NCI-H1105 treated with DMSO at 0.1 percent for 48 hours (cell line): ENCODE measurements at regions not wholly inside any gene's neighbourhood (a gene's known extent, or its start where the extent isn't known, plus 50 kb on each side); places are given as distances from the start of the nearest gene placed in this dataset.
"Not testable (repeated sequence)": the region's sequence is repeated elsewhere in the genome, so short reads cannot be mapped to it uniquely, and the experiment has no call there.

ENCODE experiments used
- DNase-seq: peaks from one replicate; lab custom pipeline; 2025; lab: John Stamatoyannopoulos, UW

DNA sequence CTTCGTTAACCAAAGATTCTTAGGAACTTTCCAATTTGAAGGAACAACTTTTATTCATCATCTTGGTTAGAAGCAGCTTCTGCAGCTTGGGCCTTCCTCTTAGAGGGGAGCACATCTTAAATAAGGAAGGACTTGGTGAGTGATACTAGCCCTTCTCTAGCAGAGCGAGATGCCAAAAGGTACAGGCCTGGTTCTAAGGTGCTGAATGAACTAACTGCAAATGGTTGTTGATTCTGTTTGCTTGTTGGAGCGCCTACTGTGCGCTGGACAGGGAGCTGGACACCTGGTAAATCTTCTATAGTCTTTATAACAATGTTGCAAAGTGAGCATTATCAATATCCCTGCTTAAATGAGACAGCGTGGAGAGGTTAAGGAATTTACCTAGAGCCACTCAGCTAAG, 127.1 kb downstream of the MYCN start:
- DNase-seq: no peak

- DNase-seq: no peak
These were observed 126.7 kb downstream of the MYCN start for GRCh38 chr2:16067037-16067406.

DNA sequence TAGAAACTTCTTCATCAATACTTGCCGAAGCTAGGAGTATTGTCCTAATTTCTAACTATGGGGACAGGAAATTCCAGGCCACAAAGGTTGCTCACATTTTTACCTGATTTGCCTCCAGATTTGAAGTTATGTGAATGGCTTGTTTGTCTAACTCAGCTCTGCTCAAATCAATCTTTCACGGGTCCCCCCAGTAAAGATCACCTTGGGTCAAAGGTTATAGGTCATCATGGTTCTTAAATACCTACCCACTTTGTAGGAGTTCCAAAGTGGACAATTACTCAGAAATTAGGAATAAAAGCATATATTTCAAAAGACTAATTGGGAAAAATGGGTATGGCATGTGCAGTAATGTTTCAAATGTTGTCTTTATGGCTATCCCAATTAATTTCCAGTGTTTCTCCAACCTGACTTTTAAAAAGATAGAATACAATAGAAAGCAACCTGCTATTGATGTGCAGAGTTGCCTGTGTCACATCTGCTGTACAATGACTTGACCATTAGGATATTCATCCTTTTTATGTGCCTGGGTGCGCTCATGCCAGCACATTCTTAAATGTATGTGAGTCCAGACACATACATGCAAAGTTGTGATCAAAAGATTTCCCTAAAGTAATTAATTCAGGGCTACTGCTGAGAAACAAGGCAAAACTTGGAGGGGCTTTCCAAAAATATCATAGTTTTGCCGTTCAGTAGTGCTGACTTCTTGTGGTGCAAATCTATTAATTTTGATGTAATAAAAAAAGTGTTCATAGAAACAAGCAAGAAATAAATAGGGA, 126.1 kb downstream of the MYCN start:
- DNase-seq: no peak

- DNase-seq: not testable (repeated sequence)
These were observed 125.1 kb downstream of the MYCN start for GRCh38 chr2:16065272-16066069.

DNA sequence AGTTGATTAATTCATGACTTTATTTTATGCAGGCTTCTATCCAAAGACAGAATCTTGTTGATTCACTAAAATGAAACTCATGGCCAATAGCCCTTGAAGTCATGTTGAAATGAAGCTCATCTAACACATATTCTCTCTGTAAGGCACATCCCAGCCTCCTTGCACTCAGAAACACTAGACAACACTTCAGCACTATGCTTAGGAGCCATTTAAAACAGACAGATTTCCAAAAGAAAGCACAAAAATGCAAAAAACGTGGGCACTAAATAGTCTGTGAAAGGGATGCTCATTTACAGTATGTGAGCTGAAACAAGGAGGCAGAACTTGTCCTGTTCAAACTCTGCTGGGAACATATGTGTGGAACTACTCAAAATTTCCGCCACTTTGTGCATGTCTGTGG, 124.4 kb downstream of the MYCN start:
- DNase-seq: no peak

DNA sequence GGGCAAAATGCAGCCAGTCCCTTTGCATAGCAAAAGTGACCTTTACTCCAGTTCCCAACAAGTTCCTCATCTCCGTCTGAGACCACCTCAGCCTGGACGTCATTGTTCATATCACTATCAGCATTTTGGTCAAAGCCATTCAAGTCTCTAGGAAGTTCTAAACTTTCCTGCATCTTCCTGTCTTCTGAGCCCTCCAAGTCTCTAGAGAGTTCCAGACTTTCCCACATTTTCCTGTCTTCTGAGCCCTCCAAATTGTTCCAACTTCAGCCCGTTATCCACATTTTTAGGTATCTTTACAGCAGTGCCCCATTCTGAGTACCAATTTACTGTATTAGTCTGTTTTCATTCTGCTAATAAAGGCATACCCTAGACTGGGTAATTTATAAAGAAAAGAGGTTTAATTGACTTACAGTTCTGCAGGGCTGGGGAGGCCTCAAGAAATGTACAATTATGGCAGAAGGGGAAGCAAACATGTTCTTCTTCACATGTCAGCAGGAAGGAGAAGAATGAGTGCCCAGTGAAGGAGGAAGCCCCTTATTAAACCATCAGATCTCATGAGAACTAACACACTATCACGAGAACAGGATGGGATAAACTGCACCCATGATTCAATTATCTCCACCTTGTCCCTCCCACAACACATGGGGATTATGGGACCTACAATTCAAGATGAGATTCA, 123.7 kb downstream of the MYCN start:
- no peak for DNase-seq

- DNase-seq: no peak
These were observed 123.0 kb downstream of the MYCN start for GRCh38 chr2:16063251-16063850.

GRCh38 chr2:16062471-16063250, 122.3 kb downstream of the MYCN start:
- no peak for DNase-seq

DNA sequence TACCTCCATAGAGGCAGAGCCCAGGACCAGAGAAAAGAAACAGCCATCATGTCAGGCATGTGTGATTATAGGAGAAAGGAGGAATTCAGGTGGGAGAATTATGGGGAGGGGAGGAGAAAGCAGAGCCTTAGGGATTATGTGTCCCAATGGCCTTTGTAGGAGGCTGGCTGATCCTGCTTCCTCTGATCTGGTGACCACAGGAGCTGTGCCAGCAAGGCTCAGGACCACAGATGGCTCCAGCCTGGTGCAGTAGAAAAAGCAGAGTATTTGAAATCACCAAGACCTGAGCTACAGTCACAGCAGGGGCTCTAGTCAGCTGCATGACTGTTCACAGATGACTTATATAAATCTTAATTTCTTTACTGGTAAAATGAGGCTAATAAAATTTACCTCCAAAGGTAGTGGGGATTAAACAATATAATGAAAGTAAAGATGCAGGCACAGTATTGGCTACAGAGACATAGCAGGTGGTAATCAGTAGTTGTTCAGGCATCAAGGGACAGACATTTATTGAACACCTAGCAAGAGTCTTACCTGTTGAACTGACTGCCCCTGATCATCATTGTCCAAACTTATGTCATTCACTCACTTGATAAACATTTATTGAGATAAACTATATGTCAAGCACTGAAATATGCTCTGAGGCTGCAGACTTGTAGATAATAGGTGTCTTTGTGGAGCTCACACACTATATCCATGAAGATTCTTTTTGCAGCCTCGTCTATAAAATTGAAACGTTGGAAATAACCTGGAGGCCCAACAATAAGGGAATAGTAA, 121.3 kb downstream of the MYCN start:
- no peak for DNase-seq

DNA sequence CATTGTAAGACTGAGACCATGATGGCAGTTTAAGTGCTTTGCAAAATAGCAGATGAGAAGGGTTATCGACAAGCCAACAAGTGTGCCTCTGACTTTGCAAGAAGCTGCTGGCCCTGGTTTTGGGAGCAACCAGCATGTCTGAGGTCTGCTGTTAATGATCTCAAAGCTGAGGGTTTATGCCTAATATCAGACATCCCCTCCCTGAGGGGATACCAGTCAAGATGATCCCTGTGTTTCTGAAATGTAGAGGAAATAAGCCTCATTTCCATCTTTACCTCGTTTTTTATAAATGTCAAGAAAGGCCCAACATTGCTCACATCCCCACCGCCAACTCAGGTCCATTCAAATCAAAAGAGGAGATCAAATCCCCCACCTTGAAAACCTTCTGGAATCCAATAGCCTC, 120.6 kb downstream of the MYCN start:
- no peak for DNase-seq

DNA sequence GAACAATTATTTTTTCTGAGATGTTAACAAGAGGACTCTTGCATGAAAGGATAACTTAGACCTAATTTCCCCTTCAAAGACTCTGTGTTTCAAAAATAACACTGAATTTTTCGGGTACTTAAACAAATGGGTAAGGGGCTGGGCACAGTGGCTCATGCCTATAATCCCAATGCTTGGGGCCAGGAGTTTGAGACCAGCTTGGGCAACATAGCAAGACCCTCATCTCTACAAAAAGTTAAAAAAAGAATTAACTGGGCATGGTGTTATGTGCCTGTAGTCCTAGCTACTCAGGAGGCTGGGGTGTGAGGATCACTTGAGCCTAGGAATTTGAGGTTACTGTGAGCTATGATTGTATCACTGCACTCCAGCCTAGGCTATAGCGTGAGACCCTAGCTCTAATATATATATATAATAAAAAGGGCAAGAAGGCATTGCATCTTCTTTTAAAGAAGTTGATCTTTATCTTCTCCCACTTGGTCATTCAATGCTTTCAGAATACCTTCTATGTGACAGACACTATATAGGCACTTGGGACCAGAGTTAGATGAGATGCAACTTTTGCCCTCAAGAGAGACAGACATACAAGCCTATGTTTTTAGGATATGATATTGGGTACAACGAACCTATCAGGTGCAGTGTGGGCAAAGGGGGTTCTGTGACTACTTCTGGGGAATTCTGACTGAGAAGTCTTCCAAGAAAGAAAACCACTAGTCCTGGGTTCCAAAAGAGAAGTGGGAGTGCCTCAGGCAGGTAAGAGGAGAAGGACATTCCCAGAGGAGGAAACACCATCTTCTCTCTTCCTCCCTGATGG, 120.0 kb downstream of the MYCN start:
- DNase-seq: no peak

DNA sequence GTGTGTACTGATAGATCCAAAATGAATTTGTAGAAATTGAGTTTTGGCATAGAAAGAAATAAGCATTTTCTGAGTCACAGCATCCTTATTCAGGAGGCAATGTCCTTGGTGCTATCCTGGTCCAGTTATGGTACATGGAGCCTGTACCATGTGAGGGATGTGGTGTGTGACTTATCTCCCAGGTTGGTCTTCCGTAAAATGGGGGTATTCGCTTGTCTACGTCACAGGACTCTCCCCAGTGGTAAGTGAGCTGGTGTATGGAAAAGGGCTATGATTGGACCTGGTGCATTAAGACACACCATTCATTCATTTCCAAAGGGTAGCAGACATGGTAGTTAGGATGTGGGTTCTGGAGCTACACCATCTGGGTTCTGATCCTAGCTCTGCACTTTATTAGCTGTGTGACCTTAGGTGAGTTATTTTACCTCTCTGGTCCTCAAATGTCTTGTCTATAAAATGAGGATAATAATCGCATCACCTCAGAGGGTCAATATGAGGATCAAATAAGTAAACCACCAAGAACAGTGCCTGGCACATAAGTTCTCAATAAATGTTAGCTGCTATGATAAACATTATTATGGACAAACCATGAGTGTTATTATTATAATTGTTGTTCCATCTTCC, 119.2 kb downstream of the MYCN start:
- no peak for DNase-seq

DNA sequence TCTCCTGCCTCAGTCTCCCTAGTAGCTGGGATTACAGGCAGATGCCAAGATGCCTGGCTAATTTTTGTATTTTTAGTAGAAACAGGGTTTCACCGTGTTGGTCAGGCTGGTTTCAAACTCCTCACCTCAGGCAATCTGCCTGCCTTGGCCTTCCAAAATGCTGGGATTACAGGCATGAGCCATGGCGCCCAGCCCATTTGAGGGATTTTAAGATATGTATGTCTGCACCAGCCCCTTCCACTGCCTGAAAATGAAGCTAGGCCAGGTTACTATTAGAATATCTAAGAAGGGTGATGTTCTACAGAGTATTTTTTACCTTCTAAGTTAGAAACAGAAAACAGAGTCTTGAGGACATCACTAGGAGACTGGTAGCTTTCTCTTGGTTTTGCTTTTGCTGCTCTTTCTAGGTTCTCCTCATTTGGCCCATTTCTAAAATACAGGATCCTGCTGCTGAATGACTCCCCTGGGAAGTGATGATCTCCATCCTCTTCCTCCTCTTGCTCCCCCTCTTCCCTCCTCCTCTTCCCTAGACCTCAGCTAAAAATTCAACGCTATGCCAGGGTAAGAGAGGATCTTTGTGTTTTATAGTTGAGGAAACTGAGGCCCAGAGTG, 118.5 kb downstream of the MYCN start:
- DNase-seq: no peak

DNA sequence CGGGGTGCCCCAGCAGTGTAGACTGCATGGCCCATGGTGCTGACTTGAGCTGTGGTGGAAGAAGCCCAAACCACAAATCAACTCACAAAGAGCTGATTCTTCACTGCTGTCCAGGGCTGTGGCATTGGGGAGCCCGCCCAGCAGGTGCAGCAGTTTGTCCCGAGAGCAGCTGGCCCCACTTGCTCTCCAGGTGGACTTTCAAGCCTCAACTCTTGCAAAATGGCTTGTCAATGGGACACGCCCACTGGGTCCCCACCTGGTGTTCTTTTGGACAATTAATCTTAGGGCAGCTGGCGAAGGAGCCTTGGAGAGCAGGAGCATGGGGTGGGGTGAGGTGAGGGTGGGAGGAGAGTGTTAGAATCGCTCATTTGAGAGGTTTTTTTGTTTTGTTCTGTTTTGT, 117.9 kb downstream of the MYCN start:
- DNase-seq: no peak

- no peak for DNase-seq
These were observed 117.3 kb downstream of the MYCN start for GRCh38 chr2:16057661-16058060.

DNA sequence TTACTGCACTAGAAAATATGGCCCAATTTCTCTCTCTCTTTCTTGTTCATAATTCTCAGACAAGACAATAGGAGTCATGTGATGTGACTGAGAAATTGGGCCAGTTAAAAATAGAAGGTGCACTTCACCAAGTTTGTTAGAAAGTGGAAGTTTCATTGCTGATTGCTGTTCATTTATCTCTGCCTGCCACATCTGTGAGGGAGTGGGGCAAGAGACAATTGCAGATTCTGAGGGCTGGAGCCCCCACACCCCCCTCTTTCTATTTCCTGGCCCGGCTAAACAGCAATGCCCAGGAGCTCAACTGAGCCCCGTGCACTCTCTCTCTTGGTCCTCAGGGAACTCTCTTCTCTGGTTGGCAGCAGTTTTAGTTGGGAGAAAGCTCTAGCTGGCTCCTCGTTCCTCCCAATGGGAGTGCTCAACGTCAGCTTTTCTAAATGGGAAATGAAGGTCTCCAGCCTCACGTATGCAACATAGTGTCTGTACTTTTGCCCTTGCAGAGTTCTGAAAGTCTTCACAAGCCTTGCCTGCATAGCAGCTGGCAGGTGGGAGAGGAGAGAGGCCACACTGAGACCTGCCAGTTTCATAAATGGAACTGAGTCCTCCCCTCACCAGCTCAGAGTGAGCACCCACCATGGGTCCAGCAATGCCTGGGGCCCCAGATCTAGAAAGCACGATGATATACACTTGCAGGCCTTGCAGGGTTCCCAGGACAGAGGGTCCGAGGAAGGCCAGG, 115.7 kb downstream of the MYCN start:
- no peak for DNase-seq

DNA sequence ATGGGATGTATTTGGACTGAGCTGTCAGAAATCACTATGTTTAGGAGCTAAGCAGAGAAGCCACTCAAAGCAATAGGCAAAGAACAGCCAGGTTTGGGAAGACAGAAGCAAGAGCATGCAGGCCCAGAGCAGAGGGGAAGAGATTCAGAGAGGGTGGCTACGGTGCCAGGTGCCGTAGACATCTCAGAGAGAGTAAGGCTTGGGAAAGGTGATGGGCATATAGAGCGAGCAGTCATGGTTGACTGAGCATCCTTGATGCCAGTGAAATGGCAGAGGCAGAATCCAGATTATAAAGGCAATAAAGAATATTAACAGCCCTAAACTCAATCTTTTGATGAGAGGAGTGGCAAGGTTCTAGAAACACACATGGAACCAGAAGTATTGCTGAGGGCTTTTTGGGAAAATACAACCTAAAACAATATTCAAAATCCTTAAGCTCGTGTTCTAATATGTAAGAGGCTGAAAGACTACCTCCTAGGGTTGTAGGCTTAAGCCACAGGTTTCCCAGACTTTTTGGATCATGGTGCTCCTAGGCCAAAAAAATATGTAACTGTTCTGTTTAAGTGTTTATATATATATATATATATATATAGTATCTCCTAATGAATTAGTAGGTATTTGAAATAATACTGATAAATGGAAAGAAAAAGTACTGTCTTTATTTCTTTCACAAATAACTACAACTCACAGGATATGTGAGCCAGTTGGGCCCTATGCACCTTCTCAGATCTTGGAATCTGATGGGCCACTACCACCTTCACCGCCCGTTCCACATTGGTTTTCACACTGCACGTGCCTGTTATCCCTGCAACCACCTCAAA, 113.3 kb downstream of the MYCN start:
- no peak for DNase-seq
